A549 (cell line): ENCODE measurements at regions not wholly inside any gene's neighbourhood (a gene's known extent, or its start where the extent isn't known, plus 50 kb on each side); places are given as distances from the start of the nearest gene placed in this dataset.

Experiments
- ESRRA ChIP-seq: fragments of 150-350 bp; IDR thresholded peaks from 2 replicates; pipeline ENCODE4 v1.6.1; 2014; ENCODE audit warnings: mild to moderate bottlenecking, low read length, borderline replicate concordance
- JUNB ChIP-seq: fragments of >200 bp; sonication (Bioruptor Twin); formaldehyde crosslinking; IDR thresholded peaks from 2 replicates; pipeline ENCODE4 v1.6.1; 2016
- MAFK ChIP-seq: fragments of 450-650 bp; IDR thresholded peaks from 2 replicates; pipeline ENCODE4 v1.6.1; 2014; ENCODE audit not compliant: partially characterized antibody
- MAX ChIP-seq: IDR thresholded peaks from 2 replicates; pipeline ENCODE4 v1.6.1; 2012
- MYC ChIP-seq: IDR thresholded peaks from 2 replicates; pipeline ENCODE4 v1.6.1; 2012; ENCODE audit warnings: mild to moderate bottlenecking, inconsistent platforms, low read length, improper control_type of control experiment, borderline replicate concordance
- POLR2A ChIP-seq: IDR thresholded peaks from 2 replicates; pipeline ENCODE4 v1.6.1; 2012; ENCODE audit warnings: mild to moderate bottlenecking, low read length
- RAD21 ChIP-seq, 2 experiments: fragments of >200 bp in 1 of 2; sonication (Bioruptor Twin) in 1 of 2; formaldehyde crosslinking in 1 of 2; IDR thresholded peaks in 1 of 2; conservative IDR thresholded peaks in 1 of 2; 2 replicates in 1 of 2; 3 replicates in 1 of 2; pipeline ENCODE4 v1.6.1; 2012 to 2018; ENCODE audit warnings: inconsistent platforms in 1 of 2
- REST ChIP-seq: fragments of 200-600 bp; sonication (generic); IDR thresholded peaks from 2 replicates; pipeline ENCODE4 v1.6.1; 2016; ENCODE audit warnings: antibody characterized with exemption, mild to moderate bottlenecking, moderate library complexity
- SREBF2 ChIP-seq: fragments of 450-650 bp; IDR thresholded peaks from 2 replicates; pipeline ENCODE4 v1.6.1; 2014; ENCODE audit warnings: mild to moderate bottlenecking, moderate library complexity
- TF ChIP-seq, protein P1 (sequence below): fragments of >200 bp; sonication (Bioruptor Twin); formaldehyde crosslinking; IDR thresholded peaks from 3 replicates; pipeline ENCODE4 v1.5.1; 2016
- TF ChIP-seq, protein P2 (sequence below): IDR thresholded peaks from 2 replicates; pipeline ENCODE4 v1.6.1; 2012; ENCODE audit warnings: low read depth, borderline replicate concordance

DNA sequence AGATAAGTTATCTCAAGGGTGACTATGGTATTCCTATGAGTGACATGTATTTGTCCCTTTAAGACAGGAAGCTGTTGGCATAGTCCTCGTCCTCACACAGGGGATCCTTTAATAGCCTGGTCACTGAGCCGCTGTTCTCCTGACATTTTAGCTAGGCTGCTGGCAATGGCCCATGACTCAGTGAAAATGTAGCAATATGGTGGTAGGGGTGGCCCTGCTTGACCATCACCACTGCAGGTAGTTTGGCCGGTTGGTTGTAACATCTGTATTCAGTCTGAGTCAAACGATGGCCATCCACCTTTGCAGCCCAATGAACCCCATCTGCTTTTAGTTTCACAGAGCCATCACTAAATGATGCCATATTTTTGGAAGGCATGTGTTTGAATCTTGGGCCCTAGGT, 110.1 kb upstream of the RAB18 start:
- TF ChIP-seq REST (no peak), MAFK (no peak), SREBF2 (no peak), RAD21 (conservative IDR thresholded peaks at IDR 0.05 in 1 of 2, IDR thresholded peaks at IDR 0.05 in 1 of 2) (no peak), POLR2A (no peak), ESRRA (no peak), JUNB (no peak), MAX (no peak), MYC (no peak)
- TF ChIP-seq, protein P1, sequence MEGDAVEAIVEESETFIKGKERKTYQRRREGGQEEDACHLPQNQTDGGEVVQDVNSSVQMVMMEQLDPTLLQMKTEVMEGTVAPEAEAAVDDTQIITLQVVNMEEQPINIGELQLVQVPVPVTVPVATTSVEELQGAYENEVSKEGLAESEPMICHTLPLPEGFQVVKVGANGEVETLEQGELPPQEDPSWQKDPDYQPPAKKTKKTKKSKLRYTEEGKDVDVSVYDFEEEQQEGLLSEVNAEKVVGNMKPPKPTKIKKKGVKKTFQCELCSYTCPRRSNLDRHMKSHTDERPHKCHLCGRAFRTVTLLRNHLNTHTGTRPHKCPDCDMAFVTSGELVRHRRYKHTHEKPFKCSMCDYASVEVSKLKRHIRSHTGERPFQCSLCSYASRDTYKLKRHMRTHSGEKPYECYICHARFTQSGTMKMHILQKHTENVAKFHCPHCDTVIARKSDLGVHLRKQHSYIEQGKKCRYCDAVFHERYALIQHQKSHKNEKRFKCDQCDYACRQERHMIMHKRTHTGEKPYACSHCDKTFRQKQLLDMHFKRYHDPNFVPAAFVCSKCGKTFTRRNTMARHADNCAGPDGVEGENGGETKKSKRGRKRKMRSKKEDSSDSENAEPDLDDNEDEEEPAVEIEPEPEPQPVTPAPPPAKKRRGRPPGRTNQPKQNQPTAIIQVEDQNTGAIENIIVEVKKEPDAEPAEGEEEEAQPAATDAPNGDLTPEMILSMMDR: no peak
- TF ChIP-seq, protein P2, sequence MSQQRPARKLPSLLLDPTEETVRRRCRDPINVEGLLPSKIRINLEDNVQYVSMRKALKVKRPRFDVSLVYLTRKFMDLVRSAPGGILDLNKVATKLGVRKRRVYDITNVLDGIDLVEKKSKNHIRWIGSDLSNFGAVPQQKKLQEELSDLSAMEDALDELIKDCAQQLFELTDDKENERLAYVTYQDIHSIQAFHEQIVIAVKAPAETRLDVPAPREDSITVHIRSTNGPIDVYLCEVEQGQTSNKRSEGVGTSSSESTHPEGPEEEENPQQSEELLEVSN: no peak
